GM23338 (cell line): ENCODE measurements at regions not wholly inside any gene's neighbourhood (a gene's known extent, or its start where the extent isn't known, plus 50 kb on each side); places are given as distances from the start of the nearest gene placed in this dataset.

ENCODE experiments used
- ATAC-seq: fragments of 200-7000 bp; cut with Tn5 transposase; 3 replicates; pipeline ENCODE4 v1.9.1; 2020
- DNase-seq: peaks from one replicate; pipeline ENCODE4 v3.0.0-alpha.2; 2015; ENCODE audit warnings: low spot score
- H2AFZ ChIP-seq: fragments of 200-600 bp; sonication (generic); 2 replicates; pipeline ENCODE4 v1.8.0; 2016; ENCODE audit warnings: antibody characterized with exemption, mild to moderate bottlenecking, moderate library complexity
- H3F3A ChIP-seq: fragments of 200-600 bp; sonication (generic); replicated peaks from 2 replicates; pipeline ENCODE4 v1.8.0; 2017; ENCODE audit warnings: antibody characterized with exemption, mixed run types, low read depth
- H3K27ac ChIP-seq: fragments of 200-600 bp; sonication (generic); 2 replicates; pipeline ENCODE4 v1.6.1; 2016; ENCODE audit warnings: low read depth
- H3K27me3 ChIP-seq: fragments of 200-600 bp; sonication (generic); 2 replicates; pipeline ENCODE4 v1.8.0; 2016; ENCODE audit warnings: mild to moderate bottlenecking, mixed run types, moderate library complexity; ENCODE audit not compliant: insufficient read depth
- H3K36me3 ChIP-seq: fragments of 200-600 bp; sonication (generic); 2 replicates; pipeline ENCODE4 v1.8.0; 2016; ENCODE audit warnings: mild to moderate bottlenecking; ENCODE audit not compliant: insufficient read depth
- H3K4me1 ChIP-seq: fragments of 200-600 bp; sonication (generic); 2 replicates; pipeline ENCODE4 v1.8.0; 2016; ENCODE audit warnings: mild to moderate bottlenecking, moderate library complexity; ENCODE audit not compliant: insufficient read depth
- H3K4me2 ChIP-seq: fragments of 200-600 bp; sonication (generic); 2 replicates; pipeline ENCODE4 v1.7.1; 2017; ENCODE audit warnings: mixed run types
- H3K4me3 ChIP-seq: fragments of 200-600 bp; sonication (generic); 2 replicates; pipeline ENCODE4 v1.6.1; 2016; ENCODE audit warnings: mixed run types
- H3K79me2 ChIP-seq: fragments of 200-600 bp; sonication (generic); replicated peaks from 2 replicates; pipeline ENCODE4 v1.8.0; 2017; ENCODE audit warnings: mild to moderate bottlenecking; ENCODE audit not compliant: insufficient read depth
- H3K9me2 ChIP-seq: fragments of 200-600 bp; sonication (generic); 2 replicates; pipeline ENCODE4 v1.8.0; 2017; ENCODE audit not compliant: insufficient read depth
- H4K20me1 ChIP-seq: fragments of 200-600 bp; sonication (generic); replicated peaks from 2 replicates; pipeline ENCODE4 v1.8.0; 2017; ENCODE audit warnings: mild to moderate bottlenecking; ENCODE audit not compliant: insufficient read depth
- H3K27ac Mint-ChIP-seq: 2 replicates; pipeline ENCODE4 v1.8.0; 2020; ENCODE audit warnings: inconsistent platforms, mild to moderate bottlenecking, moderate library complexity, mixed read lengths
- H3K27me3 Mint-ChIP-seq: 3 replicates; pipeline ENCODE4 v1.8.0; 2022; ENCODE audit warnings: low read depth, mild to moderate bottlenecking, moderate library complexity, mixed read lengths, inconsistent platforms; ENCODE audit not compliant: insufficient read depth, poor library complexity
- H3K36me3 Mint-ChIP-seq: 3 replicates; pipeline ENCODE4 v1.8.0; 2021; ENCODE audit warnings: low read depth, mild to moderate bottlenecking, inconsistent platforms, moderate library complexity, mixed read lengths
- H3K4me1 Mint-ChIP-seq: 3 replicates; pipeline ENCODE4 v1.8.0; 2020; ENCODE audit warnings: mild to moderate bottlenecking, inconsistent platforms, mixed read lengths
- H3K4me3 Mint-ChIP-seq: 3 replicates; pipeline ENCODE4 v1.8.0; 2021; ENCODE audit warnings: moderate library complexity, mild to moderate bottlenecking, inconsistent platforms, mixed read lengths
- H3K9me3 Mint-ChIP-seq: 3 replicates; pipeline ENCODE4 v1.8.0; 2020; ENCODE audit warnings: moderate library complexity, mild to moderate bottlenecking, inconsistent platforms, mixed read lengths
- CREB1 ChIP-seq: fragments of 250-450 bp; sonication (Bioruptor Pico); IDR thresholded peaks from 2 replicates; pipeline ENCODE4 v1.5.0; 2020; ENCODE audit warnings: low read depth, mild to moderate bottlenecking, moderate library complexity
- CTCF ChIP-seq, 2 experiments: fragments of 200-600 bp in 1 of 2; sonication (generic) in 1 of 2; conservative IDR thresholded peaks; 2 replicates each; pipeline versions ENCODE4 v1.5.1 to v1.6.1; 2016 to 2017; ENCODE audit warnings: antibody characterized with exemption in 2 of 2, low read depth in 2 of 2, mild to moderate bottlenecking in 2 of 2, moderate library complexity in 1 of 2
- ETS1 ChIP-seq: IDR thresholded peaks from 2 replicates; pipeline ENCODE4 v1.6.1; 2016; ENCODE audit warnings: antibody characterized with exemption
- EZH2 ChIP-seq: fragments of 200-600 bp; sonication (generic); IDR thresholded peaks from one replicate; pipeline ENCODE4 v1.8.0; 2017; ENCODE audit warnings: antibody characterized with exemption, mild to moderate bottlenecking, low read depth; ENCODE audit not compliant: unreplicated experiment
- EZH2phosphoT487 ChIP-seq: fragments of 200-600 bp; sonication (generic); IDR thresholded peaks from one replicate; pipeline ENCODE4 v1.8.1; 2018; ENCODE audit warnings: antibody characterized with exemption; ENCODE audit not compliant: unreplicated experiment
- JUNB ChIP-seq: IDR thresholded peaks from one replicate; pipeline ENCODE4 v1.6.1; 2016; ENCODE audit warnings: antibody characterized with exemption; ENCODE audit not compliant: unreplicated experiment
- NANOG ChIP-seq: IDR thresholded peaks from 2 replicates; pipeline ENCODE4 v1.6.1; 2016; ENCODE audit warnings: antibody characterized with exemption, borderline replicate concordance
- POLR2AphosphoS5 ChIP-seq: IDR thresholded peaks from 2 replicates; pipeline ENCODE4 v1.6.1; 2016; ENCODE audit warnings: antibody characterized with exemption, low read depth
- STAT1 ChIP-seq: IDR thresholded peaks from one replicate; pipeline ENCODE4 v1.6.1; 2016; ENCODE audit warnings: antibody characterized with exemption; ENCODE audit not compliant: unreplicated experiment
- ZNF114 ChIP-seq: fragments of 250-450 bp; sonication (Bioruptor Pico); IDR thresholded peaks from 2 replicates; pipeline ENCODE4 v1.5.0; 2020; ENCODE audit warnings: mild to moderate bottlenecking, moderate library complexity
- ZNF331 ChIP-seq: fragments of 250-450 bp; sonication (Bioruptor Pico); IDR thresholded peaks from 2 replicates; pipeline ENCODE4 v1.5.0; 2020; ENCODE audit warnings: low read depth, mild to moderate bottlenecking, moderate library complexity
- TF ChIP-seq, protein P1 (sequence below): fragments of 250-450 bp; sonication (Bioruptor Pico); IDR thresholded peaks from 2 replicates; pipeline ENCODE4 v1.5.0; 2020; ENCODE audit warnings: mild to moderate bottlenecking, moderate library complexity
- TF ChIP-seq, protein P2 (sequence below): IDR thresholded peaks from one replicate; pipeline ENCODE4 v1.6.1; 2018; ENCODE audit warnings: antibody characterized with exemption; ENCODE audit not compliant: unreplicated experiment

DNA sequence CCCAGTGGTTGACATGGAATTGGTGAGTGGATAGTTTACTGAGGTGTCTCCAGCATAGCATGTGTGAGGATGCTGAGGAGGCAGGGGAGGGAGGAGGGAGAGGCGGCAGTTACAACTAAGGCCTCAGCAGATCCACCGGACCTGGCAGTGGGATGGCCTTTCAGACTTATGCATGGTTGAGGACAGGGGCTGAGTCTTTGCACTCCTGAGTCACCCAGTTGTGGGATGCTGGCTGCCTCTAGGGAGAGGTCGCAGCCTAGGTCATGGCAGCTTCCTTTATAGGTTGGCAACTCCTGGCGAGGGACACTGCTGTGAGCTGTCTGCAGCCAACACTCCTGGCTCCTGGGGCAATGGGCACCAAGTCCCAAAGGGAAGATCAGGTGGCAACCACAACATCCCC, 380.3 kb downstream of the PREX1 start (continued):
- no peak for TF ChIP-seq EZH2phosphoT487
- TF ChIP-seq NANOG, result no peak
- no peak for TF ChIP-seq POLR2AphosphoS5
- TF ChIP-seq STAT1, result no peak

GRCh38 chr20:48445827-48446226, 382.0 kb downstream of the PREX1 start:
- no peak for ATAC-seq
- H3K27me3 Mint-ChIP-seq, result peaks cover 6% of the 10 kb centered on the region
- H3K4me3 Mint-ChIP-seq, result no peak overlapping the region
- H3K9me2 ChIP-seq, result no peaks in the 10 kb centered on the region
- no peak for DNase-seq
- H3K4me2 ChIP-seq, result no peak overlapping the region
- H3K9me3 Mint-ChIP-seq, result peaks cover 23% of the 10 kb centered on the region
- H4K20me1 ChIP-seq, result no peaks in the 10 kb centered on the region
- no peaks in the 10 kb centered on the region for H3K4me1 Mint-ChIP-seq
- H3K27me3 ChIP-seq, result no peaks in the 10 kb centered on the region
- H3K79me2 ChIP-seq, result no peaks in the 10 kb centered on the region
- 0 out of 2 replicates have a peak, but pooled peaks cover 4% of the 10 kb centered on the region for H3K36me3 ChIP-seq
- H2AFZ ChIP-seq, result no peak overlapping the region
- H3F3A ChIP-seq, result no peaks in the 10 kb centered on the region
- no peak overlapping the region for H3K27ac Mint-ChIP-seq
- H3K36me3 Mint-ChIP-seq, result peaks cover 5% of the 10 kb centered on the region; the same call in 1 of the 3 replicates
- H3K4me1 ChIP-seq, result no peaks in the 10 kb centered on the region
- H3K4me3 ChIP-seq, result no peak overlapping the region
- TF ChIP-seq STAT1, result no peak
- TF ChIP-seq ZNF114 (CRISPR knock-in tag), result no peak
- no peak for TF ChIP-seq EZH2
- no peak for TF ChIP-seq ETS1
- no peak for TF ChIP-seq JUNB
- TF ChIP-seq CTCF (conservative IDR thresholded peaks at IDR 0.05; ENCODE audit: low read depth in 2 of 2), result no peak
- no peak for TF ChIP-seq EZH2phosphoT487
- TF ChIP-seq NANOG, result no peak
- no peak for TF ChIP-seq ZNF331 (CRISPR knock-in tag)
- TF ChIP-seq, protein P1, sequence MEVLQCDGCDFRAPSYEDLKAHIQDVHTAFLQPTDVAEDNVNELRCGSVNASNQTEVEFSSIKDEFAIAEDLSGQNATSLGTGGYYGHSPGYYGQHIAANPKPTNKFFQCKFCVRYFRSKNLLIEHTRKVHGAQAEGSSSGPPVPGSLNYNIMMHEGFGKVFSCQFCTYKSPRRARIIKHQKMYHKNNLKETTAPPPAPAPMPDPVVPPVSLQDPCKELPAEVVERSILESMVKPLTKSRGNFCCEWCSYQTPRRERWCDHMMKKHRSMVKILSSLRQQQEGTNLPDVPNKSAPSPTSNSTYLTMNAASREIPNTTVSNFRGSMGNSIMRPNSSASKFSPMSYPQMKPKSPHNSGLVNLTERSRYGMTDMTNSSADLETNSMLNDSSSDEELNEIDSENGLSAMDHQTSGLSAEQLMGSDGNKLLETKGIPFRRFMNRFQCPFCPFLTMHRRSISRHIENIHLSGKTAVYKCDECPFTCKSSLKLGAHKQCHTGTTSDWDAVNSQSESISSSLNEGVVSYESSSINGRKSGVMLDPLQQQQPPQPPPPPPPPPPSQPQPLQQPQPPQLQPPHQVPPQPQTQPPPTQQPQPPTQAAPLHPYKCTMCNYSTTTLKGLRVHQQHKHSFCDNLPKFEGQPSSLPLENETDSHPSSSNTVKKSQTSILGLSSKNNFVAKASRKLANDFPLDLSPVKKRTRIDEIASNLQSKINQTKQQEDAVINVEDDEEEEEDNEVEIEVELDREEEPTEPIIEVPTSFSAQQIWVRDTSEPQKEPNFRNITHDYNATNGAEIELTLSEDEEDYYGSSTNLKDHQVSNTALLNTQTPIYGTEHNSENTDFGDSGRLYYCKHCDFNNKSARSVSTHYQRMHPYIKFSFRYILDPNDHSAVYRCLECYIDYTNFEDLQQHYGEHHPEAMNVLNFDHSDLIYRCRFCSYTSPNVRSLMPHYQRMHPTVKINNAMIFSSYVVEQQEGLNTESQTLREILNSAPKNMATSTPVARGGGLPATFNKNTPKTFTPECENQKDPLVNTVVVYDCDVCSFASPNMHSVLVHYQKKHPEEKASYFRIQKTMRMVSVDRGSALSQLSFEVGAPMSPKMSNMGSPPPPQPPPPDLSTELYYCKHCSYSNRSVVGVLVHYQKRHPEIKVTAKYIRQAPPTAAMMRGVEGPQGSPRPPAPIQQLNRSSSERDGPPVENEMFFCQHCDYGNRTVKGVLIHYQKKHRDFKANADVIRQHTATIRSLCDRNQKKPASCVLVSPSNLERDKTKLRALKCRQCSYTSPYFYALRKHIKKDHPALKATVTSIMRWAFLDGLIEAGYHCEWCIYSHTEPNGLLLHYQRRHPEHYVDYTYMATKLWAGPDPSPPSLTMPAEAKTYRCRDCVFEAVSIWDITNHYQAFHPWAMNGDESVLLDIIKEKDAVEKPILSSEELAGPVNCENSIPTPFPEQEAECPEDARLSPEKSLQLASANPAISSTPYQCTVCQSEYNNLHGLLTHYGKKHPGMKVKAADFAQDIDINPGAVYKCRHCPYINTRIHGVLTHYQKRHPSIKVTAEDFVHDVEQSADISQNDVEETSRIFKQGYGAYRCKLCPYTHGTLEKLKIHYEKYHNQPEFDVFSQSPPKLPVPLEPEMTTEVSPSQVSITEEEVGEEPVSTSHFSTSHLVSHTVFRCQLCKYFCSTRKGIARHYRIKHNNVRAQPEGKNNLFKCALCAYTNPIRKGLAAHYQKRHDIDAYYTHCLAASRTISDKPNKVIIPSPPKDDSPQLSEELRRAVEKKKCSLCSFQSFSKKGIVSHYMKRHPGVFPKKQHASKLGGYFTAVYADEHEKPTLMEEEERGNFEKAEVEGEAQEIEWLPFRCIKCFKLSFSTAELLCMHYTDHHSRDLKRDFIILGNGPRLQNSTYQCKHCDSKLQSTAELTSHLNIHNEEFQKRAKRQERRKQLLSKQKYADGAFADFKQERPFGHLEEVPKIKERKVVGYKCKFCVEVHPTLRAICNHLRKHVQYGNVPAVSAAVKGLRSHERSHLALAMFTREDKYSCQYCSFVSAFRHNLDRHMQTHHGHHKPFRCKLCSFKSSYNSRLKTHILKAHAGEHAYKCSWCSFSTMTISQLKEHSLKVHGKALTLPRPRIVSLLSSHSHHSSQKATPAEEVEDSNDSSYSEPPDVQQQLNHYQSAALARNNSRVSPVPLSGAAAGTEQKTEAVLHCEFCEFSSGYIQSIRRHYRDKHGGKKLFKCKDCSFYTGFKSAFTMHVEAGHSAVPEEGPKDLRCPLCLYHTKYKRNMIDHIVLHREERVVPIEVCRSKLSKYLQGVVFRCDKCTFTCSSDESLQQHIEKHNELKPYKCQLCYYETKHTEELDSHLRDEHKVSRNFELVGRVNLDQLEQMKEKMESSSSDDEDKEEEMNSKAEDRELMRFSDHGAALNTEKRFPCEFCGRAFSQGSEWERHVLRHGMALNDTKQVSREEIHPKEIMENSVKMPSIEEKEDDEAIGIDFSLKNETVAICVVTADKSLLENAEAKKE, result no peak
- no peak for TF ChIP-seq CREB1 (CRISPR knock-in tag)
- TF ChIP-seq, protein P2, sequence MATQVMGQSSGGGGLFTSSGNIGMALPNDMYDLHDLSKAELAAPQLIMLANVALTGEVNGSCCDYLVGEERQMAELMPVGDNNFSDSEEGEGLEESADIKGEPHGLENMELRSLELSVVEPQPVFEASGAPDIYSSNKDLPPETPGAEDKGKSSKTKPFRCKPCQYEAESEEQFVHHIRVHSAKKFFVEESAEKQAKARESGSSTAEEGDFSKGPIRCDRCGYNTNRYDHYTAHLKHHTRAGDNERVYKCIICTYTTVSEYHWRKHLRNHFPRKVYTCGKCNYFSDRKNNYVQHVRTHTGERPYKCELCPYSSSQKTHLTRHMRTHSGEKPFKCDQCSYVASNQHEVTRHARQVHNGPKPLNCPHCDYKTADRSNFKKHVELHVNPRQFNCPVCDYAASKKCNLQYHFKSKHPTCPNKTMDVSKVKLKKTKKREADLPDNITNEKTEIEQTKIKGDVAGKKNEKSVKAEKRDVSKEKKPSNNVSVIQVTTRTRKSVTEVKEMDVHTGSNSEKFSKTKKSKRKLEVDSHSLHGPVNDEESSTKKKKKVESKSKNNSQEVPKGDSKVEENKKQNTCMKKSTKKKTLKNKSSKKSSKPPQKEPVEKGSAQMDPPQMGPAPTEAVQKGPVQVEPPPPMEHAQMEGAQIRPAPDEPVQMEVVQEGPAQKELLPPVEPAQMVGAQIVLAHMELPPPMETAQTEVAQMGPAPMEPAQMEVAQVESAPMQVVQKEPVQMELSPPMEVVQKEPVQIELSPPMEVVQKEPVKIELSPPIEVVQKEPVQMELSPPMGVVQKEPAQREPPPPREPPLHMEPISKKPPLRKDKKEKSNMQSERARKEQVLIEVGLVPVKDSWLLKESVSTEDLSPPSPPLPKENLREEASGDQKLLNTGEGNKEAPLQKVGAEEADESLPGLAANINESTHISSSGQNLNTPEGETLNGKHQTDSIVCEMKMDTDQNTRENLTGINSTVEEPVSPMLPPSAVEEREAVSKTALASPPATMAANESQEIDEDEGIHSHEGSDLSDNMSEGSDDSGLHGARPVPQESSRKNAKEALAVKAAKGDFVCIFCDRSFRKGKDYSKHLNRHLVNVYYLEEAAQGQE, result no peak
- H3K27ac ChIP-seq, result no peak overlapping the region
